ENCODE measurements at regions not wholly inside any gene's neighbourhood (a gene's known extent, or its start where the extent isn't known, plus 50 kb on each side); places are given as distances from the start of the nearest gene placed in this dataset.

DNA sequence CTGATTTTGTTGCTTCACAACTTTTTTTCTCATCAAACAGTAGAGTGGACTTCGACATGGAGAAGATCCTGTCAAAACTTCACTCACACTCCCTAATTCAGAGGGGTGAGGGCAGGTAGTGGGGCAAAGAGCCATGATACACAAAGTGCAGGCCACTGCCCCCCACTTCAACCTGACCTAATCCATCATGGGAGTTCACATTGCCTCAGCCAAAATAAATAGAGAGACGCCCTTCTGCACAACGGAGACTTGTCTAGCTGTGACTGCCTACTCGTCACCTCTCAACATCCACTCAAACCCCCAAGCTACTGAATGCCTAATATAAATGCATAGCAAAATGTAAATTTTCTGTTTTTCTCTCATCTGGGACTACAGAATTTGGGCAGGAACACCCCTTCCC, 213.2 kb downstream of the PMP22 start:
- TF ChIP-seq POLR2A (IDR thresholded peaks at IDR 0.05), result no peak
- TF ChIP-seq, protein P1, sequence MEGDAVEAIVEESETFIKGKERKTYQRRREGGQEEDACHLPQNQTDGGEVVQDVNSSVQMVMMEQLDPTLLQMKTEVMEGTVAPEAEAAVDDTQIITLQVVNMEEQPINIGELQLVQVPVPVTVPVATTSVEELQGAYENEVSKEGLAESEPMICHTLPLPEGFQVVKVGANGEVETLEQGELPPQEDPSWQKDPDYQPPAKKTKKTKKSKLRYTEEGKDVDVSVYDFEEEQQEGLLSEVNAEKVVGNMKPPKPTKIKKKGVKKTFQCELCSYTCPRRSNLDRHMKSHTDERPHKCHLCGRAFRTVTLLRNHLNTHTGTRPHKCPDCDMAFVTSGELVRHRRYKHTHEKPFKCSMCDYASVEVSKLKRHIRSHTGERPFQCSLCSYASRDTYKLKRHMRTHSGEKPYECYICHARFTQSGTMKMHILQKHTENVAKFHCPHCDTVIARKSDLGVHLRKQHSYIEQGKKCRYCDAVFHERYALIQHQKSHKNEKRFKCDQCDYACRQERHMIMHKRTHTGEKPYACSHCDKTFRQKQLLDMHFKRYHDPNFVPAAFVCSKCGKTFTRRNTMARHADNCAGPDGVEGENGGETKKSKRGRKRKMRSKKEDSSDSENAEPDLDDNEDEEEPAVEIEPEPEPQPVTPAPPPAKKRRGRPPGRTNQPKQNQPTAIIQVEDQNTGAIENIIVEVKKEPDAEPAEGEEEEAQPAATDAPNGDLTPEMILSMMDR (IDR thresholded peaks at IDR 0.05), result no peak

Measured in uterus (tissue), 2 donors.